Stimulated activated naive CD8-positive, alpha-beta T cell treated with anti-CD3 and anti-CD28 coated beads, Interleukin-15, Interleukin-2, amounts not matched to agents 100 U/mL and 50 U/mL, for 24 hours (primary cell): ENCODE measurements at regions not wholly inside any gene's neighbourhood (a gene's known extent, or its start where the extent isn't known, plus 50 kb on each side); places are given as distances from the start of the nearest gene placed in this dataset.

Experiments
- ATAC-seq: fragments of 150-1000 bp; cut with Tn5 transposase; one replicate; pipeline ENCODE4 v1.10.0; 2021
- DNase-seq: peaks from one replicate; pipeline ENCODE4 v3.0.0; 2021

DNA sequence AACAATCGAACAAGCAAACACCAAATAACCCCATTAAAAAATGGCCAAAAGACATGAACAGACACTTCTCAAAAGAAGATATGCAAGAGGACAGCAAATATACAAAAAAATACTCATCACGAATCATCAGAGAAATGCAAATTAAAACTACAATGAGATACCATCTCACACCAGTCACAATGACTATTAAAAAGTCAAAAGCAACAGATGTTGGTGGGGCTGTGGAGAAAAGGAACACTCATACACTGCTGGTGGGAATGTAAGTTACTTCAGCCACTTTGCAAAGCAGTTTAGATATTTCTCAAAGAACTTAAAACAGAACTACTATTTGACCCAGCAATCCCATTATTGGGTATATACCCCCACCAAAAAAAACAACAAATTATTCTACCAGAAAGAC, 51.3 kb upstream of the FLI1 start:
- DNase-seq (no peak), ATAC-seq (peak; percentile 47)

DNA sequence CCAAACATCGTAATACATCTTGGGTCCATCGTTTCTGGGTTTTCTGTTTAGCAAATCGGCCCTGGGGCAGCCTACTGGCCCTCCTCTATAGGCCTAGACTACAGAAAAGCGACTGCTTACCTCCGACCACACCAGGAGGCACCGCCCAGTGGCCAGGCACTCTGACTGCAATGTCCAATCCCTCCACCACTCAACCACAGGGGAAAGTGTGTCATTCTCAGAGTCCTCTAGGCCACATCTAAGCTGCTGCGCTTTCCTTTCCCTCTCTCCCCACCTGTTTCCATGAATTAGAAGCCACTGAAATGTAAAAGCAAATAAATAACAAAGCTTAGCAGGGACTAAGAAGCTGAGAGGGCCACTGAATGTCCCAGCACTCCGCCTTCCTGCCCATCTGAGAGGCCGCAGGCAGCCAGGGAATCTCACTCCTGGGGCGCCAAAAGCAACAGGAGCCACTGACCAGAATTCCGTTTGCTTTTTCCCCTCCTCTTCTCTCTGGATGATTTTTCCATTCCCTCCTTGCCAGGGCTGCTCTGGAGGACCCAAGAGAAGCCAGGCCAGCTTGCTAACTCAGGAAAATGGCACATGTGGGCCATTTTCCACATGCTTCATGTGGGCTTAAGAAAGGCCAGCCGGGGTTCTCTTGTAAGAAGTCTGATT, 50.1 kb upstream of the FLI1 start:
- ATAC-seq (peak; percentile 79), DNase-seq (no peak)
